GM12872 (cell line): ENCODE measurements at regions not wholly inside any gene's neighbourhood (a gene's known extent, or its start where the extent isn't known, plus 50 kb on each side); places are given as distances from the start of the nearest gene placed in this dataset.

Experiments
- CTCF ChIP-seq: IDR thresholded peaks from 3 replicates; pipeline ENCODE4 v1.5.1; 2011; ENCODE audit warnings: low read depth, mild to moderate bottlenecking, low read length, moderate library complexity; ENCODE audit not compliant: insufficient read depth

DNA sequence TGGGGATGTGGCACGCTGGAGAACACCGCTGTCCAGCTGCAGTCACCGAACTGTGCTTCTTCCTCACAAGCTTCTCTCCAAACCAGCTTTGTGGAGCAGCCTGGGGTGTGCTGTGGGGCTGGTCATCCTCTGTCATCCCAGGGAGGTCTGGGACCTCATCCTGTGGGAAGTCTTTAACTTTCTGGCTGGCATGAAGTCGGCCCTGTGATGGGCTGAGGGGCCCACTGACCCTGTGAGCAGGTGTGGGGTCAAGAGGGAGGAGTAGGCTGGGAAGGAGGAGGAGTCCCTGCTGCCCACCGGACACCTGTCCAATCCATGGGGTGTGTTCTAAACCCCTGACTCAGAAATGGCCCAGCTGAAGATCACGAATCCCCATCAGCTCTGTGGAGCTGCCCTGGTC, 136.2 kb upstream of the SHH start:
- no peak for TF ChIP-seq CTCF

DNA sequence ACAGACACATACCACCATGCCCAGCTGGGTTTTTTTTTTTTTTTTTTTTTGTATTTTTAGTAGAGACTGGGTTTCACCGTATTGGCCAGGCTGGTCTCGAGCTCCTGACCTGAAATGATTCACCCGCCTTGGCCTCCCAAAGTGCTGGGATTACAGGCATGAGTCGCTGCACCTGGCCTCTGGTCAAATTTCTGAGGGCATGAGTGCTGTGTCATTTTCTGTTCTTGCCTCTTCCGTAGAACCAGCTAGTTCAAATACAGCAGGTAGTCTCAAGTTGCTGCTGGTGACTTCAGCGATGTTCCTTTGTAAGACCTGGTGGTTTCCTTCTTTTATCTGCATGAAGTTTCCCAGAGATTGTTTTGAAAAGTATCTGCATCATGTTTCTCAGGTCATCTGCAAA, 134.8 kb upstream of the SHH start:
- no peak for TF ChIP-seq CTCF

DNA sequence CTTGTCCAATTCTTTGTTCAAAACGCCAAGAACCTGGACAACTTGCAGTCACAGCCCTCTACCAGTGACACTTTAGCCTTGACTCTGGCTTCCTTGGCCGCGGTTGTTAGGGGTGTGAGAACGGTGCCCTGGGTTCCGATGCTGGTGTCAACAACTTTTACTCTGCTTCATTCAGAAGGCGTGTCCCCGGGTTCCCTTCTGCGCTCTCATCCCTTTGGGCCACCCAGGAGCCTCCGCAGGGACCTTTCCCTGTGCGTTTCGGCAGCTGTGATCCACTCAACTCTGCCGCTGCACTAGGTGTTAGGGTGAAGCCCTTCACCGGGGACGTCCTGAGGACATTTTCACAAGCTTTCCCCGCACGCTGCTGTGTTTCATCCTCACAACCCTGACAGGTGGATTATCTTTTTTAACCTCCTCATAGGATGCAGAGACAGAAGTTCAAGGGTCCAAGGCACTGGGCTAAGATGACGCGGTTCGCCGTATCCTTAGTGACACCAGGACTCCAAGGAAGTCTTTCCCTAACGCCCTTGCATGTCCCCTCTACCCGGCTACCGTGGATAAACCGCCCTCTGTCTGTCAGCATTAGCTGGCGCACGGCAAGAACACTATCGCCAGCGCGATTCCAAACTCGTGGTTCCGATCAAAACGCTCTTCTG, 133.5 kb upstream of the SHH start:
- TF ChIP-seq CTCF: no peak

GRCh38 chr7:155944901-155945300, 132.6 kb upstream of the SHH start:
- no peak for TF ChIP-seq CTCF

DNA sequence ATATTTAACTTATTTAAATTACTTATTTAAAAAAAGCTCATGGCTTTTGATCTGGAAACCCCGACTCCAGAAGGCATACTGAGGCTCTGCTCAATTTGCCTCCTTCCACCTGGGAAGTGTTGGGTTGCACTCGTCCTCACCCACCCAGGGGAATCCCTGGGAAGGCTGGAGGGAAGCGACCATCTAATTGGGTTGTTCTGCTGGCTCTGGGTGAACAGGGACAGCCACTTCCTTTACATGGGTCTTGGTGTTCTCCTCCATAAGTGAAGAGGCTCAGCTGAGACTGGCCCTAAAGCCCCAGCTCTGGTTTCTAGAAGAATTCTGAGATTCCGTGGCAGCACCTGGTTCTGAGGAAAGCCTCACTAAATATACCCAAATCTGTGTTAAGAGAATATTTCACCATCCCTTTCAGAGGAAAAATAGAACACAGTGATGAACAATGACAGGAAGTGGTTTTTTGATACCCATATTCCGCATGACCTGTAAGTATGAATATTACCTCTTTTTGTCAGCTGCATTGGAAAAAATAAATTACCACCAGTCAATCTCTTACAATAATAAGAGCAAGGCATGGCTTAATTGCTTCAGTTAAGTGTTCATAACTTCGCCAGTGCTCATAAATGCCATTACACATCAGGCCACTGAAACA, 131.1 kb upstream of the SHH start:
- TF ChIP-seq CTCF: no peak

GRCh38 chr7:155942226-155942950, 130.1 kb upstream of the SHH start:
- TF ChIP-seq CTCF: no peak

DNA sequence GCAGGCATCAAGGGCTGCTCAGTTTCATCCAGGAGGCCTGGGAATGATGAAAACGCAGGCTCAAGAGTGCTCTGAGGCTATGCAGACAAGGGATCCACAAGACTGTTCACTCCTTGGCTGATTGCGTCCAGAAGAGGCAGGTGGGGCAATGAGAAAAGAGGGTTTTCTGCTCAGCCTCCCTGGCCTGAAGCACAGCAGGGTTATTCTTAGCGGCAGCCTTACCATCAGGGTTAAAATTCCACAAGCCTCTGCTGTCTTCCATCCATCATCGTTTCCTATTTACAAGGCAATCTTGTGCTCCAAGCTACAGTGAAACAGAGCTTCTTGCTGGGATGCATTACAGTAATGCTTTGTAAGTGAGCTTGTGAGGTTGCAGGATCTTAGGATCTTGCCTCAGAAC, 129.4 kb upstream of the SHH start:
- TF ChIP-seq CTCF: no peak
